ENCODE measurements at regions not wholly inside any gene's neighbourhood (a gene's known extent, or its start where the extent isn't known, plus 50 kb on each side); places are given as distances from the start of the nearest gene placed in this dataset.

GRCh38 chr4:79739912-79740311 lies 331.9 kb upstream of the GK2 start (continued):
- TF ChIP-seq CTCF (IDR thresholded peaks at IDR 0.05): no peak
- TF ChIP-seq ZBTB33 (IDR thresholded peaks at IDR 0.05; ENCODE audit: borderline replicate concordance, low read depth): no peak
- no peak for TF ChIP-seq MXI1 (IDR thresholded peaks at IDR 0.05; ENCODE audit: low read depth, low read length)
- no peak for TF ChIP-seq JUND (IDR thresholded peaks at IDR 0.05)
- no peak for TF ChIP-seq MEF2A (IDR thresholded peaks at IDR 0.05; ENCODE audit: borderline replicate concordance, low read depth)
- no peak for TF ChIP-seq RXRA (IDR thresholded peaks at IDR 0.05; ENCODE audit: borderline replicate concordance, low read depth)
- TF ChIP-seq SIN3A (IDR thresholded peaks at IDR 0.05; ENCODE audit: borderline replicate concordance, low read depth, low read length): no peak

GRCh38 chr4:79723507-79723906 lies 315.5 kb upstream of the GK2 start:
- WGBS (ENCODE audit: low lambda C conversion rate): 53% methylated on average over 8 of the region's 15 CpGs

More at GRCh38 chr4:79723507-79723906, 315.5 kb upstream of the GK2 start:
- ChIA-PET CTCF (no interaction called here), POLR2A (no interaction called here)
- H3K79me2 ChIP-seq (ENCODE audit: insufficient read depth): no peaks in the 10 kb centered on the region
- no peaks in the 10 kb centered on the region for H3K9me2 ChIP-seq
- no peak overlapping the region for H3K27ac ChIP-seq (ENCODE audit: low read depth in 2 of 2, low read length in 1 of 2)
- H3K4me2 ChIP-seq: no peak overlapping the region
- no peak overlapping the region for H3K4me3 ChIP-seq (ENCODE audit: low read depth in 2 of 2, low read length in 1 of 2)
- H3K36me3 ChIP-seq (replicated peaks in 1 of 2; ENCODE audit: control insufficient read depth in 1 of 2, insufficient read depth in 2 of 2, low read length in 1 of 2): no peaks in the 10 kb centered on the region
- no peak overlapping the region for H2AFZ ChIP-seq (ENCODE audit: low read depth)
- H3K9ac ChIP-seq: no peak overlapping the region
- H3F3A ChIP-seq (replicated peaks; ENCODE audit: insufficient read depth): no peaks in the 10 kb centered on the region
- H3K9me3 ChIP-seq: no peaks in the 10 kb centered on the region
- no peaks in the 10 kb centered on the region for H4K20me1 ChIP-seq (ENCODE audit: insufficient read depth)
- no peaks in the 10 kb centered on the region for H3K27me3 ChIP-seq (ENCODE audit: insufficient read depth)
- TF ChIP-seq USF1 (IDR thresholded peaks at IDR 0.05; ENCODE audit: borderline replicate concordance, low read depth) (no peak), PBX3 (IDR thresholded peaks at IDR 0.05) (no peak), RAD21 (IDR thresholded peaks at IDR 0.05; ENCODE audit: low read length) (no peak), FOSL2 (IDR thresholded peaks at IDR 0.05; ENCODE audit: borderline replicate concordance, low read depth) (no peak), YY1 (IDR thresholded peaks at IDR 0.05; ENCODE audit: low read depth) (no peak), ELF1 (IDR thresholded peaks at IDR 0.05) (no peak), SMC3 (IDR thresholded peaks at IDR 0.05; ENCODE audit: low read depth, low read length) (no peak), RCOR1 (IDR thresholded peaks at IDR 0.05; ENCODE audit: low read length) (no peak), ZBTB33 (IDR thresholded peaks at IDR 0.05; ENCODE audit: borderline replicate concordance, low read depth) (no peak), EZH2phosphoT487 (IDR thresholded peaks at IDR 0.05; ENCODE audit: borderline replicate concordance, low read depth) (no peak), TAF1 (IDR thresholded peaks at IDR 0.05; ENCODE audit: borderline replicate concordance, low read depth, low read length) (no peak), GABPA (IDR thresholded peaks at IDR 0.05; ENCODE audit: low read depth) (no peak)
- H3K4me1 ChIP-seq (ENCODE audit: control insufficient read depth in 1 of 2, insufficient read depth in 2 of 2, low read depth in 1 of 2, low read length in 1 of 2): no peaks in the 10 kb centered on the region; a peak in 1 of 4 replicates
- DNase-seq: no peak

Data from SK-N-SH (cell line).